Upper lobe of left lung (tissue), 6 donors: ENCODE measurements at regions not wholly inside any gene's neighbourhood (a gene's known extent, or its start where the extent isn't known, plus 50 kb on each side); places are given as distances from the start of the nearest gene placed in this dataset.
"Not testable (repeated sequence)": the region's sequence is repeated elsewhere in the genome, so short reads cannot be mapped to it uniquely, and the experiment has no call there.

Source experiments
- ATAC-seq, 2 donors: fragments of 200-7000 bp; cut with Tn5 transposase; one replicate each; pipeline ENCODE4 v1.9.1; 2022; ENCODE audit warnings: mild to moderate bottlenecking in 2 of 2, moderate library complexity in 2 of 2; ENCODE audit not compliant: low FRiP score in 2 of 2
- DNase-seq, 2 donors: peaks; one replicate each; pipeline ENCODE4 v3.0.0-alpha.2; 2019 to 2020
- H3K27ac ChIP-seq, 4 donors: fragments of 200-600 bp; sonication (generic); one replicate each; pipeline ENCODE4 v1.5.1; 2016 to 2019
- H3K27me3 ChIP-seq, 4 donors: fragments of 200-600 bp; sonication (generic); one replicate each; pipeline ENCODE4 v1.5.1; 2017 to 2019
- H3K36me3 ChIP-seq, 4 donors: fragments of 200-600 bp; sonication (generic); one replicate each; pipeline ENCODE4 v1.5.1; 2016 to 2019
- H3K4me1 ChIP-seq, 4 donors: fragments of 200-600 bp; sonication (generic); one replicate each; pipeline ENCODE4 v1.5.1; 2018 to 2019
- H3K4me3 ChIP-seq, 4 donors: fragments of 200-600 bp; sonication (generic); one replicate each; pipeline ENCODE4 v1.5.1; 2017 to 2019; ENCODE audit warnings: mild to moderate bottlenecking in 2 of 4, moderate library complexity in 1 of 4
- H3K9me3 ChIP-seq, 4 donors: fragments of 200-600 bp; sonication (generic); one replicate each; pipeline ENCODE4 v1.5.1; 2018 to 2019
- EP300 ChIP-seq, 4 donors: sonication (generic); formaldehyde crosslinking; IDR thresholded peaks; one replicate each; pipeline ENCODE4 v1.5.1; 2017; ENCODE audit warnings: antibody characterized with exemption in 4 of 4, control low read depth in 2 of 4
- POLR2A ChIP-seq, 4 donors: fragments of 450-650 bp; IDR thresholded peaks; one replicate each; pipeline ENCODE4 v1.5.1; 2016 to 2017; ENCODE audit warnings: antibody characterized with exemption in 4 of 4, mild to moderate bottlenecking in 2 of 4
- POLR2AphosphoS5 ChIP-seq, 2 donors: sonication (generic); formaldehyde crosslinking; IDR thresholded peaks; one replicate each; pipeline ENCODE4 v1.5.1; 2017; ENCODE audit warnings: antibody characterized with exemption in 2 of 2
- WGBS, 2 donors: methylation state at CpG; one replicate each; pipeline ENCODE4 v1.1.5; 2017 to 2018; 5-methylcytosine and 5-hydroxymethylcytosine counted together
- TF ChIP-seq, protein P1 (sequence below), 6 experiments: fragments of 450-650 bp in 4 of 6; fragments of 200-600 bp in 2 of 6; sonication (generic) in 2 of 6; IDR thresholded peaks; one replicate each; pipeline ENCODE4 v1.5.1; 2016 to 2019; ENCODE audit warnings: antibody characterized with exemption in 6 of 6
- donor health status: DM: no; HTN: no; CAD: no; lungs with moderate emphysema.
- donor health status: DM: no; HTN: yes; CAD: no; lungs with severe emphysema.

DNA sequence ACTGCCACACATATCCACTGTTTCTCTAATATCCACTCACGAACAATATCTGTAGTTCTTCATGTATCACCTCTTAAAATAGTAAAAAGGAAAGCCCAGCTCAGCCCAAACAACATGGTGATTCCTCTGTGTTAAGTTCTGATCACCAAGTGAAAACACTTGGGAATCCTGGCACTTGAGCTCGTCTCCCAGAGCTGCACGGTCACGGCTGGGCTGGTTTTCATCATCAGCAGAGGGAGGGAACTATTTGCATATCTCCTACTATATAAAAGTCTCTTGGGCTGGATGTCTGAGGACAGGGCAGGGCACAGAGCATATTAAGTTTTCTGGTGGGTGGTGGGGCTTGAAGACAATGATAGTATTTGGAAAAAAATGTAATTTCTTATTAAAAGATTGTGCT lies 870.6 kb downstream of the TMEM121 start:
- H3K36me3 ChIP-seq = no peaks in the 10 kb centered on the region
- H3K4me1 ChIP-seq = no peaks in the 10 kb centered on the region
- DNase-seq = no peak
- no peaks in the 10 kb centered on the region for H3K9me3 ChIP-seq
- H3K27ac ChIP-seq = no peak overlapping the region
- no peak for ATAC-seq
- no peak for TF ChIP-seq EP300 (IDR thresholded peaks at IDR 0.05)
- TF ChIP-seq, protein P1, sequence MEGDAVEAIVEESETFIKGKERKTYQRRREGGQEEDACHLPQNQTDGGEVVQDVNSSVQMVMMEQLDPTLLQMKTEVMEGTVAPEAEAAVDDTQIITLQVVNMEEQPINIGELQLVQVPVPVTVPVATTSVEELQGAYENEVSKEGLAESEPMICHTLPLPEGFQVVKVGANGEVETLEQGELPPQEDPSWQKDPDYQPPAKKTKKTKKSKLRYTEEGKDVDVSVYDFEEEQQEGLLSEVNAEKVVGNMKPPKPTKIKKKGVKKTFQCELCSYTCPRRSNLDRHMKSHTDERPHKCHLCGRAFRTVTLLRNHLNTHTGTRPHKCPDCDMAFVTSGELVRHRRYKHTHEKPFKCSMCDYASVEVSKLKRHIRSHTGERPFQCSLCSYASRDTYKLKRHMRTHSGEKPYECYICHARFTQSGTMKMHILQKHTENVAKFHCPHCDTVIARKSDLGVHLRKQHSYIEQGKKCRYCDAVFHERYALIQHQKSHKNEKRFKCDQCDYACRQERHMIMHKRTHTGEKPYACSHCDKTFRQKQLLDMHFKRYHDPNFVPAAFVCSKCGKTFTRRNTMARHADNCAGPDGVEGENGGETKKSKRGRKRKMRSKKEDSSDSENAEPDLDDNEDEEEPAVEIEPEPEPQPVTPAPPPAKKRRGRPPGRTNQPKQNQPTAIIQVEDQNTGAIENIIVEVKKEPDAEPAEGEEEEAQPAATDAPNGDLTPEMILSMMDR (IDR thresholded peaks at IDR 0.05) = no peak
- no peak for TF ChIP-seq POLR2A (IDR thresholded peaks at IDR 0.05)
- TF ChIP-seq POLR2AphosphoS5 (IDR thresholded peaks at IDR 0.05) = no peak
- WGBS, 2 donors = 70 to 76% methylated on average over 4 of the region's 4 CpGs
- no peak overlapping the region for H3K4me3 ChIP-seq
- H3K27me3 ChIP-seq = no peaks in the 10 kb centered on the region

DNA sequence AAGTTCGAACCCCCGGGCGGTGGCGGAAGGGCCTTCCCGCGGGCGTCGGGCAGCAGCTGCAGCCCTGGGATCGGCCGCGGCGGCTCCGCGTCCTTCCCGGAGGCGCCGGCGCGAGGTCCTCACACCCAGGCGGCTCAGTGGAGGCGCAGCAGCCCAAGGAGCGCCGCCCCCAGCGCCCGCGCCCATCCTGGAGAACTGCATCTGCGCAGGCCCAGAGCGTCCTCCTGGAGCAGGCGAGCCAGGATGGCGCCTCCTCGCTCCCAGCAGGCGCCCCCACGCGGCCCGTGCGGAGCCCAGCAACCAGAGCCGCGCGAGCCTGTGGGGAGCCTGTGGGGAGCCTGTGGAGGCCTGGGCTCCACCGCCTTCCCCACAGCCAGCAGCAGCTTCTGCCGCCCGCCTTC lies 872.5 kb downstream of the TMEM121 start:
- not testable (repeated sequence) for H3K9me3 ChIP-seq, H3K27me3 ChIP-seq, H3K36me3 ChIP-seq, ATAC-seq, H3K27ac ChIP-seq, H3K4me1 ChIP-seq
- DNase-seq = peak in 1 of 2 donors; percentile 71
- H3K4me3 ChIP-seq = peak overlapping the region in 1 of 4 donors; percentile 6
- 78 to 81% methylated on average over 2 to 13 of the region's 42 CpGs for WGBS, 2 donors

DNA sequence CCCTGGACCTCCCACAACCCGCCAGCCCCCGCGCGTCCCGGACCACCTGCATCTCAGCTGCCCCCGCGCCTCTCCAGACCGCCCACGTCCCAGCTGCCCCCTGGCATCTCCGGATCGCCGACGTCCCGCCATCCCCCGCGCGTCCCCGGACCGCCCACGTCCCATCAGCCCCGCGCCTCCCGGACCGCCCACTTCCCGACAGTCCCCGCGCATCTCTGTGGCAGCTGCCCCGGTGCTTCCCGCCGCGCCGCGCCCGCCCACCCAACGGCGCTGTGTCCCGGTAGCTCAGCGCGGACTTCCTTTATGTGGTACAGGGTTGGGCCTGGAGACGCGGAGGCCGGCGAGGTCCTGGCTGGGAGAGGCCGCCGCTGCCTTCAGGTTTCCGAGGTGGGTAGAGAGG lies 874.9 kb downstream of the TMEM121 start:
- DNase-seq (peak in 1 of 2 donors; percentile 72), ATAC-seq (peak in 1 of 2 donors; percentile 17)
- not testable (repeated sequence) for H3K4me3 ChIP-seq, H3K9me3 ChIP-seq, H3K27me3 ChIP-seq, H3K4me1 ChIP-seq, H3K27ac ChIP-seq, H3K36me3 ChIP-seq
- 80% methylated on average over 2 to 35 of the region's 46 CpGs for WGBS, 2 donors

DNA sequence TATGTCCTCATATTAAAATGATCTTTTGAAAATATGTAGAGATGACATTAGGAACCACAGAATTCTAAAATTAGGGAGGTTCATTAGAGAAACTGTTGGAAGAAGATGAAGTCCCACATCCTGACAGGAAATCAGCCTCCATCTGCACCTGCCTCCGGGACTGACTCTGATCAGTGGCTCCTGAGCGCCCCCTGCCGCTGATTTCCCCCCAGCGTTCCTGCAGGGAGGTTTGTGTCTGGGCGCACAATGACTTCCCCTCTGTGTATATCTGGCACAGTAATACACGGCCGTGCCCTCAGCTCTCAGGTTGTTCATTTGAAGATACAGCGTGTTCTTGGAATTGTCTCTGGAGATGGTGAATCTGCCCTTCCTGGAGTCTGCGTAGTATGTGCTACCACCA lies 883.8 kb downstream of the TMEM121 start:
- not testable (repeated sequence) for H3K4me3 ChIP-seq, H3K9me3 ChIP-seq, ATAC-seq, H3K27ac ChIP-seq, H3K4me1 ChIP-seq, H3K36me3 ChIP-seq, H3K27me3 ChIP-seq
- peak in 1 of 2 donors; percentile 24 for DNase-seq
- WGBS, 2 donors = 43 to 48% methylated on average over 8 to 9 of the region's 9 CpGs

DNA sequence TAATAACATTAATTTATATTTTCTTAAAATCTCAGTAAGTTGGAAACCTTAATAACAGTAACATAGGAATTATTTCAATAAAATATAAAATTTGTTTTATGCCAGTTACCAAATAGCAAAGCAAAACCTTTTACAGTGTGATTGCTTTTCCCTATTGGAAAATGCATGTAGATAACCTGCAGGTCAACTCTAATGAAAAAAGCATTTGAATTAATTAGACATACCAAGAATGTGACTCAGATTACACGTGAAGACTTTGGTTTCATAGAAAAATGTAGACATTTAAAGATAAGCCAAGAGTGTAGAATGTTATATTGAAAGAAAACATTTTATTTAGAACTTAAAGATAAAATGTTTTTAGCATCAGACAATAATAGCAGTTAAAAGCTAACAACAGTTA lies 888.1 kb downstream of the TMEM121 start:
- H3K36me3 ChIP-seq = no peaks in the 10 kb centered on the region
- 28 to 34% methylated on average over 1 of the region's 1 CpG for WGBS, 2 donors
- no peak overlapping the region for H3K27ac ChIP-seq
- ATAC-seq (no peak), DNase-seq (no peak)
- no peak for TF ChIP-seq EP300 (IDR thresholded peaks at IDR 0.05)
- TF ChIP-seq, protein P1 (IDR thresholded peaks at IDR 0.05) = no peak
- no peak for TF ChIP-seq POLR2A (IDR thresholded peaks at IDR 0.05)
- TF ChIP-seq POLR2AphosphoS5 (IDR thresholded peaks at IDR 0.05) = no peak
- H3K4me1 ChIP-seq = no peaks in the 10 kb centered on the region
- no peaks in the 10 kb centered on the region for H3K27me3 ChIP-seq
- H3K9me3 ChIP-seq = peaks cover 0 to 2% (median 0%) of the 10 kb centered on the region in 4 donors
- H3K4me3 ChIP-seq = no peak overlapping the region

DNA sequence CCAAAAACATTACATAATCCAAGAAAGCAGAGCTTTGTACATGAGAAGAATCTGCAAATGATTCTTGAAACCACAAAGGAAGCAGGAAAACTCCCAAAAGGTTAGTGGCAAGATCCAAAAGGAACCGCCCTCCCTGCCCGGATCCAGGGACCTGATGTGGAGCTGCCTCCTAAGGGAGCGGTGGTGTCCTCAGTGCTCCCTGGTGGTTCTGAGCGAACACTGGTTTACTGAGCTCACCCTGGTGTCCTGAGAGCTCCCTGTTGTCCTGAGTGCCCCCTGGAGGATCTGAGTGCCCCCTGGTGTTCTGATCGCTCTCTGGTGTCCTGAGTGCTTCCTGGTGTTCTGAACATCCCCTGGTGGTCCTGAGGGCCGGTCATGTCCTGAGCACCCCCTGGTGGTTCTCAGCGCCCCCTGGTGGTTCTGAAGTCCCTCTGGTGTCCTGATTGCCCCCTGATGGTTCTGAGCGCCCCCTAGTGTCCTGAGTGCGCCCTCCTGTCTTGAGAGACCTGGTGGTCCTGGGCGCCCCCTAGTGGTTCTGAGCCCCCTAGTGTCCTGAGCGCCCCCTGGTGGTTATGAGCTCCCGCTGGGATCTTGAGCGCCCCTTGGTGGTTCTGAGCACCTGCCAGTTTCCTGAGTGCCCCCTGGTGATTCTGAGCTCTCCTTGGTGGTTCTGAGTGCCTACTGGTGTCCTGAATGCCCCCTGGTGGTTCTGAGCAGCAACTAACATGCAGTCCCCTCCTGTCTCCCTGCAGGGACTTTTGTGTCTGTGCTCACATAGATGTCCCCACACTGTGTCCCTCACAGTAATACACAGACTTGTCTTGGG lies 891.1 kb downstream of the TMEM121 start:
- peak; percentile 73 to 80 for ATAC-seq
- H3K4me1 ChIP-seq = no peaks in the 10 kb centered on the region

More for the DNA sequence above, 891.1 kb downstream of the TMEM121 start:
- no peak for TF ChIP-seq EP300 (IDR thresholded peaks at IDR 0.05)
- TF ChIP-seq, protein P1 (IDR thresholded peaks at IDR 0.05) = peak; percentile 22 to 69 (median 38)
- no peak for TF ChIP-seq POLR2A (IDR thresholded peaks at IDR 0.05)
- TF ChIP-seq POLR2AphosphoS5 (IDR thresholded peaks at IDR 0.05) = no peak
- H3K27ac ChIP-seq = no peak overlapping the region
- peaks cover 0 to 2% (median 0%) of the 10 kb centered on the region in 4 donors for H3K9me3 ChIP-seq
- no peaks in the 10 kb centered on the region for H3K27me3 ChIP-seq
- DNase-seq = peak in 1 of 2 donors; percentile 46
- WGBS, 2 donors = 69 to 89% methylated on average over 6 to 13 of the region's 13 CpGs
- H3K4me3 ChIP-seq = no peak overlapping the region
- H3K36me3 ChIP-seq = no peaks in the 10 kb centered on the region
